ENCODE measurements at regions not wholly inside any gene's neighbourhood (a gene's known extent, or its start where the extent isn't known, plus 50 kb on each side); places are given as distances from the start of the nearest gene placed in this dataset.

GRCh38 chr5:23316060-23316591 lies 191.3 kb upstream of the PRDM9 start:
- TF ChIP-seq CTCF (conservative IDR thresholded peaks at IDR 0.05; ENCODE audit: low read depth, low read length) (no peak), EZH2 (IDR thresholded peaks at IDR 0.05; ENCODE audit: borderline replicate concordance, low read depth, low read length, poor library complexity, severe bottlenecking) (no peak)
